ENCODE measurements at regions not wholly inside any gene's neighbourhood (a gene's known extent, or its start where the extent isn't known, plus 50 kb on each side); places are given as distances from the start of the nearest gene placed in this dataset.

- TF ChIP-seq CTCF (IDR thresholded peaks at IDR 0.05; ENCODE audit: low read depth, low read length, poor library complexity, severe bottlenecking), result no peak
- no peak for TF ChIP-seq EZH2phosphoT487 (IDR thresholded peaks at IDR 0.05; ENCODE audit: borderline replicate concordance, low read length)
These were observed 128.3 kb downstream of the HSD17B3 start for GRCh38 chr9:96173640-96174039.

Data from DOHH2 (cell line).